SH-SY5Y (cell line): ENCODE measurements at regions not wholly inside any gene's neighbourhood (a gene's known extent, or its start where the extent isn't known, plus 50 kb on each side); places are given as distances from the start of the nearest gene placed in this dataset.

ENCODE experiments used
- GATA2 ChIP-seq: IDR thresholded peaks from 2 replicates; pipeline ENCODE4 v1.6.1; 2011; ENCODE audit warnings: mild to moderate bottlenecking, low read depth, low read length
- GATA3 ChIP-seq: IDR thresholded peaks from 2 replicates; pipeline ENCODE4 v1.6.1; 2011; ENCODE audit warnings: low read depth, mild to moderate bottlenecking, low read length, moderate library complexity

DNA sequence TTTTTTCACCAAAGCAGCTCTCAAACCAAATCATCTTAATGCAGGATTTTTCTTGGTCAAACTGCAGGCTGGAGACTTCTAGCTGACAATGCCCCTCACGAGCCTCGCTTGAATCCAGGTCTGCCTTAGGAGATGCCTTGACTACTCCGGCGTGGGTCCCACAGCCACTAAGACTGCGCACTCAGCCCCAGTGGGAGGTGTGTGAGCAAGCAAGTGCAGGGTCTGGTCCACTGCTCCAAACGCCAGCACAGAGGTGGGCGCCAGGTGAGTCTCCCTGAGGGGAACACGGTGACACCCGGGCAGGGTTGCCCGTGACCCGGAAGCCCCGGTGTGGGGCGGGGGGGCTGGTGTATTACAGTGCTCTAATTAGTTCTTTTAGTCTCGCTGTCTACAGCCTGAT lies 838.3 kb downstream of the NLGN4X start:
- TF ChIP-seq GATA2 = no peak
- TF ChIP-seq GATA3 = no peak
